ENCODE measurements at regions not wholly inside any gene's neighbourhood (a gene's known extent, or its start where the extent isn't known, plus 50 kb on each side); places are given as distances from the start of the nearest gene placed in this dataset.

DNA sequence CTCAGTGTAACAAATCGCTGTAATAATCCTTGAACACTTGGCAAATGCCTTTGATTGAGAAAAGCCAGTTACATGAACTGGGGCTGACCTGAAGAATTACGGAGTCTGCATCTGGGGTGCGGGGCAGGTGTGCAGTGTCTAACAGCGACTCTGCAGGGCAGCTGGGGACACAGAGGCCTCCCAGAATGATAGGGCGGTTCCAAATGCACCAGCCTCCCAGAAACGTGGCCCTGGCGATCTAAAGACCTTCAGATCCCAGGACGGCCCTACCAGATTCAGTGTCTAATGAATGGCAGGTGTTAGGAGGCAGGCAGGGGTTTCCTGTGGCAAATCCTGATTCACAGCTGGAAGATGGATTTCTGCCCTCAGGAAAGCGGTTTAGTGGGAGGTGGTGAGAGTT, 100.5 kb upstream of the RGMA start:
- TF ChIP-seq GATA3 (IDR thresholded peaks at IDR 0.05; ENCODE audit: low read depth, low read length) (no peak), GATA2 (IDR thresholded peaks at IDR 0.05; ENCODE audit: low read depth, low read length) (no peak)

Data from SH-SY5Y (cell line).